H1 (cell line): ENCODE measurements at regions not wholly inside any gene's neighbourhood (a gene's known extent, or its start where the extent isn't known, plus 50 kb on each side); places are given as distances from the start of the nearest gene placed in this dataset.

Experiments used
- POLR2A ChIP-seq, 2 experiments: IDR thresholded peaks; 1 replicate in 1 of 2; 2 replicates in 1 of 2; pipeline ENCODE4 v1.6.1; 2011; ENCODE audit warnings: low read depth in 2 of 2, low read length in 2 of 2, mild to moderate bottlenecking in 2 of 2; ENCODE audit errors: control extremely low read depth in 1 of 2
- RNF2 ChIP-seq: fragments of 200-900, 300-1000 bp; sonication (generic); IDR thresholded peaks from 2 replicates; pipeline ENCODE4 v1.7.1; 2016; ENCODE audit warnings: borderline replicate concordance, low read depth, mild to moderate bottlenecking, antibody characterized with exemption, low read length; ENCODE audit not compliant: poor library complexity, severe bottlenecking; ENCODE audit errors: missing control alignments

GRCh38 chr3:164852866-164853265 is 225.4 kb downstream of the SI start:
- TF ChIP-seq RNF2: no peak
- TF ChIP-seq POLR2A (IDR thresholded peaks at IDR 0.05; ENCODE audit: control extremely low read depth in 1 of 2, low read depth in 2 of 2, low read length in 2 of 2): no peak
